Inferior parietal cortex (tissue), 1 donor: ENCODE measurements at regions not wholly inside any gene's neighbourhood (a gene's known extent, or its start where the extent isn't known, plus 50 kb on each side); places are given as distances from the start of the nearest gene placed in this dataset.
"Not testable (repeated sequence)": the region's sequence is repeated elsewhere in the genome, so short reads cannot be mapped to it uniquely, and the experiment has no call there.

ENCODE experiments used
- DNase-seq: peaks from one replicate; pipeline ENCODE4 v3.0.0-alpha.2; 2016; ENCODE audit errors: extremely low spot score

DNA sequence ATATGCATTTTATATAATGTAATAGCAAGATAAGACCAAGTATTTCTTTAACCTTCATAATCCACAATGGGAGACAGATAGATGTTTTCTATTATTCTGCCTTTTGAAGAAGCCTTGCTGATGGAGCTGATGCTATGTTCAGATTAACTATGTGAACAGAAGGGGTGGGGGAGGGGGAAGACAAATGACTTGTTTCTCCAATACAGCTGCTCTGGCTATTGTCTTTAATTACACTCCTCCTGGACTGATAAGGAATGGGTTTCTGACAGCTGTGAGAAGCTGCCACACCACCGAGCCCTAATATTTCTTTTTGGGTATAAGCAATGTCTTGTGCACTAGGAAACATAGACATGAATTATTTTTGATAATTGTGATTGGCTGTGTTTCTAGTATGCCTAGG lies 62.0 kb downstream of the CAVIN4 start:
- no peak for DNase-seq

DNA sequence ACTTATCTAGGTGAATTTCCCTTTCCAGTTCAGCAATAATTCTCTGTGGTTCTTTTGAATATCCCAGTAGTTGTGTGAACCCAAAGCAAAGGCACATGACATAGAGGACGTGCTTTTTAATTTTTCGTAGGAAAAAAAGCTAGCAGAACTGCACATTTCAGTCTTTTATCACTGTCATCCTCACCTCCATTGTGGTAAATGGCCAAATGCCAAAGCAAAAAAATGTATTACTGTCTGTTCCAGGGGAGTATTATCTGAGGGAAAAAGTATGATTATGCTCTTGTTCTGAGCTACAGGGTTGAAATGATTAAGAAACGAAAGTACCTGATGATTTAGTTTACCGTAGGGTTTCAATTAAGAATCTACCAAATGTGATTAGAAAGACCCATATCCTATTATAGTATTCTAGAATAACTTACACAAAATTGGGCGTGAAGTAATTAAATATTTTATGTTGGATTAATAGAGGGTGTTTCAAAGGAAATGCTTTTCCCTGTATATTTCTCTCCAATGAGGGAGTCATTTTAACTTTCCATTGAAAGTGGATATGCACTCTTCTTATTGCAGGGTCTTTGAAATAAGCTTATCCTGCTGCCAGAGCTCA lies 62.7 kb downstream of the CAVIN4 start:
- no peak for DNase-seq

DNA sequence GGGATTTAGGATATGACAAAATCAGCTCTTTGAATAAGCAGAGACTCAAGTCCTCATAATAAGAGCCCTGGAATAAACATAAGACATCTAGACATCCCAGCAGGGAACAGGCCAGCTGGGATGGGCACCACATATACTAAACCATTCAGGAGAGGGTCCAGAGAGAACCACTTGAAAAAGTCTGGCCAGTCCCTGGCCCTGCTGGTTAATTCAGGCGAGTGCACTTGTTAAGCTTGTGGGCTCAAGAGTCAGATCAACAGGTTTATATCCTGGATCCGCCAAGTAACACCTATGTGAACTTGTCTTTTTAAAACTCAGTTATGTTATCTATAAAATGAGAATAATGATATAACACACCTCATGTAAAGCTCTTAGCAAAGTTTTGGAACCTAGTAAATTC lies 63.3 kb downstream of the CAVIN4 start:
- DNase-seq: no peak

DNA sequence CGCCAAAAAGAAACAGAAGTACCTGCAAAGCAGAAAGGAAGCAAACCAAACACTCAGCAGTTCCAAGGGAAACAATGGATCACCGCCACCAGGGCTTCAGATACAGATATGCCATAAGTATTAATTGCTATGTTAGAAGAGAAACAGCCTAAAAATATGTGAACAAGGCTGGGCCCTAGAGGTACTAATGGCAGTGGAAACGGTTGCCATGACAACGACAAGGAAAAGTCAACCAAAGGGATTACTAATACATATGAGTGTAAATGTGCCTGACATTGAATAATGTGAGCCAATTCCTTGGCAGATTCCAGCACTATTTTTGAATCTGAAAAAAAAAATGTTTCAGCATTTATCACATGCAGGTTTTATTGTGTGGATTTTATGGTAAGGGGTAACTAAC lies 75.0 kb downstream of the CAVIN4 start:
- DNase-seq: no peak

DNA sequence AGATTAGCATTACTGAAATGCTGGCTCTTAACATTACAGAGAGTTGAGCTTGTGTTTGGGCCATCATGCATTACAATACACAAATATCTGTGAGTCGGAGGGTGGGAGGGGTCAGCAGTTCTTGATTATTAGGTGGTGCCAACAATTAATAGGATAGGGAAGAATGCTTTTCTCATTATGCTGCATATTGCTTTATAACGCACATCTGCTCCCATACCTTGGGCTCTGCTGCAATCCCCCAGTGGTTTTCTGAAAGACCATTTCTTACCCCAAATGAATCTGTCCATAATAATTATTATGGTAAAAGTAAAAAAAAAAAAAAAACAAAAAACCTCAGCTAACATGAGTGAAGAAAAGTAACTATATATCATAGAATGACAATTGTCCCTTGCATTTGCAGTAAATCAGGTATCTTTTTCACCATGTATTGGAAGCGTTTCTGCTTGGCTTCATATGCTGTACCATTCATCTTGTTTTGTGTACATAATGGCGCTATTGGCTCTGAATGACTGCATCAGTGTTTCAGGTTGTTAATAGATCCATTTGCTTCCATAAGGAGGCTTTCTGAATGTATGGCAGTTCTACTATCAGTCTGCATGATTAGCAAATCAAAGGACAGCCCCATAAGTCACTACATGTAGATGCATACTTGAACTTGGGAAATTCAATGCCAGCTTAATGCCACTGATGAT lies 75.9 kb downstream of the CAVIN4 start:
- DNase-seq: no peak

DNA sequence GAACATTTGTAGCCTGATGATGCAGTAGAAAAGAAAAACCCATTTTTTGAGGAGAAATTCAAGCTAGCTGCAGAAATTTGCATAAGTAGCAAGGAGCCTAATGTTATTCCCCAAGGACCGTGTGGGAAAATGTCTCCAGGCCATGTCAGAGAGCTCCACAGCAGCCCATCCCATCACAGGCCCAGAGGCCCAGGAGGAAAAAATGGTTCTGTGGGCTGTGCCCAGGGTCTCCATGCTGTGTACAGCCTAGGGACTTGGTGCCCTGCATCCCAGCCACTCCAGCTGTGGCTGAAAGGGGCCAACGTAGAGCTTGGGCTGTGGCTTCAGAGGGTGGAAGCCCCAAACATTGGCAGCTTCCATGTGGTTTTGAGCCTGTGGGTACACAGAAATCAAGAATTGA lies 79.0 kb downstream of the CAVIN4 start:
- not testable (repeated sequence) for DNase-seq

DNA sequence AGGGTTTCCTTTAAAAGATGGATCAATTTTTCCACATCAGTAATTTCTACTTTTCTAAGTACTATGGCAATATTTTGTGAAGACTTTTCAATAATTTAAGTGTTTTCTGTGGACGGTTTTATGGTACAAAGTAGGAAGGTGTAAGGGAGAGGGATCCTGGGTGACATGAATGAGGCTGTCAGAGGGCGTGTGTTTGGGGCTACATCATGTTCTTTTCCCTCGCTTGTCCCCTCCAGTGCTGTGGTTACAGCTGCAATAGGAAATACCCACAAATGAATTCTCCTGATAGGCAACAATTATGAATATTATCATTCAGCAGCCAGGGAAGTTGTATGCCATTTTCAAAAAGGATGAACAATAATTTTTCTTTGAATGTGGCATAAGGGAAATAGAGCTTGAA lies 83.8 kb downstream of the CAVIN4 start:
- no peak for DNase-seq

DNA sequence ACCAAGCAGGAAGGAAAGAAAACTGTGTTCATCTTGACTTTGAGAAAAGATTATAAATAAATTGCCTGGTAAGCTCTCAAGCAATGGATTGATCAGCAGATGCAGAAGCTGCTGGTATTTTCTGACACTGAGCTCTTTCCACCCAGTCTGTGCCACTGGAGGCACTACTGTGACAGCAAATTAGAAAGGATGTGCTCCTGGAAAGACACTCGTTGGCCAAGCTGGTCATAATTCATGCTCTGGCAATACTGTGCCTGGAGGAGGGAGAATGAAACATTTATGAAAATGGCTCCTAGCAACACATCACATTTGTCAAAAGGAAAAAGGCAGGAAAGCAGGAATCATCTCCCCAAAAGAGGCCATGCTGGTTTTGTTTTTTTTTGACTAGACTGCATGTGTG lies 84.2 kb downstream of the CAVIN4 start:
- no peak for DNase-seq

DNA sequence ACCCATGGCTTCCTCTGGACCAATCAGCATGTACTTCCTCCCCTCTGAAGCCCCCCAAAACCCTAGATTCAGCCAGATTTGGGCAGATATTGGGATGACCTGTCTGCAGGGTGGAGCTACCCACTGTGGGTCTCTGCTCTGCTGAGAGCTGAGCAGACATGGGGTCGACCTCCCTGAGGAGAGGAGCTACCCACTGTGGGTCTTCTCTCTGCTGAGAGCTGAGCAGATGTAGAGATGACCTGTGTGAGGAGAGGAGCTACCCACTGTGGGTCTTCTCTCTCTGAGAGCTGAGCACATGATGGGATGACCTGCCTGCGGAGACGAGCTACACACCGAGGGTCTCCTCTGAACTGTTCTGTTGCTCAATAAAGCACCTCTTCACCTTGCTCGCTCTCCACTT lies 89.6 kb downstream of the CAVIN4 start:
- no peak for DNase-seq

DNA sequence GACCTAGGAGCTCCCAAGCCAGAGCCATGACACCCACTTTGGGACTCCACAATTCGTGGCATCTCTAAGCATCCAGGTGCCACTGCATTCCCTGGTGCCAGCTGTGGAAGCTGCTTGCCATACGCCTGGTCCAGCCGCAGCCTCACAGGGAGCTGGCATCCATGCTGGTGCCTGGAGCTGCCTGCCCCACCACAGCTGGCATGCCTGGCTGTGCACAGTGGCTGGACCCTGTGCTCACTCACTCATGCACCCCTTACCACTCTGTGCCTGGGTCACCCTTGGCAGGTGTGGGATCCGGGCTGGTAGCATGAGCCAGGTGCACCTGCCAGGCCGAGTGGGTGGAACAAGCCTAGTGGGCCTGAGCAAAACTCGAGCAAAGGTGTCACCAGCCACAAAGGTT lies 90.1 kb downstream of the CAVIN4 start:
- no peak for DNase-seq

DNA sequence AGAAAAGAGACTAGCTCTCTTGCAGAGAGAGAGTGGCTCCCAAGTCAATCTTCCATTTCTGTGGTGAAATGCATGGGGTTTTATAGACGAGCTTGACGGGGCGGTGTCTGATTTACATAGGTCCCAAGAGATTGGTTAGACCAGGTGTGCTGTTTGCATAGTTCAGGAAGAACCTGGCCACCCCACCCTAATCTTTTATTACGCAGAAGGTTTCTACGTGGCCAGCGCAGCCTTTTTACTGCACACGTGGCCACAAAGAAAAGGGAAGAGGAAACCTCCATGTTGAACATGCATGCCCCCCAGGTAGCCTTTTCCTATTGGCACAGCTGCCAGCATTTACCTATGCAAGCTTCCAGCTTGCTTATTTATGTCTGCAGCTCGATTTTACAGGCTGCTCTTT lies 92.1 kb downstream of the CAVIN4 start:
- DNase-seq: no peak

DNA sequence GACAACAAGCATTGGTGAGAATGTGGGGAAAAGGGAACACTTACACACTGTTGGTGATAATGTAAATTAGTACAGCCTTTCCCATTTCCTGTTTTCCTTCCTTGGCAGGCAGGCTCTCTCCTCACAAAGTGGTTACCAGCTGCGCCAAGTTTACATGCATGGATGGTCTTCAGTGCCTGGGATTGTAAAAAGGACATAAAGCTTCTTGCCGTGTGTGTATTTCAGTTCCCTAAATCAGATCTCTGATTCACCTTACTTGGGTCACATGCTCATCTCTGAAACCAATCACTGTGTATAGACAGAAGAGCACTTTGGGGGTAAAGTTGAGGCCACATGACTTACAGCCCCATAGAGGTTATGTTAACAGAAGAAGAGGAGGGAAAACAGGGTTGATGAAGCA lies 92.8 kb downstream of the CAVIN4 start:
- no peak for DNase-seq

DNA sequence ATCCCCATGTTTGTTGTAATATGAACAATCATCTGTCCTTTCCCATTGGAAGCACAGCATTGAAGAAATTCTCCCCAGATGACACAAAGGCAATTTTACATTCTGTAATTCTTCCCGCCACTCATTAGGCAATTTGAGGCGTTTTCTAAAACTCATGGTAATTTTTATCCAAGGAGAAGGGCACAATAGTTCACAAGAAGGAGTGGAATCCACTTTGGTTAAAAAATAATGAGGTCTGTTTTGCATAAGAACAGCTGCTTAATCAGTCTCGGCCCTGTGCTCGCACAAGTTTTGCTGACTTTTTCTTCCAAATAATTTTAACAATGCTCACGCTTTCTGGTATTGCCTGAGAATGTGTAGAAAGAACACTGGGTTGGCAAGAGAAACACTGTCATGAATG lies 94.0 kb downstream of the CAVIN4 start:
- DNase-seq: no peak

DNA sequence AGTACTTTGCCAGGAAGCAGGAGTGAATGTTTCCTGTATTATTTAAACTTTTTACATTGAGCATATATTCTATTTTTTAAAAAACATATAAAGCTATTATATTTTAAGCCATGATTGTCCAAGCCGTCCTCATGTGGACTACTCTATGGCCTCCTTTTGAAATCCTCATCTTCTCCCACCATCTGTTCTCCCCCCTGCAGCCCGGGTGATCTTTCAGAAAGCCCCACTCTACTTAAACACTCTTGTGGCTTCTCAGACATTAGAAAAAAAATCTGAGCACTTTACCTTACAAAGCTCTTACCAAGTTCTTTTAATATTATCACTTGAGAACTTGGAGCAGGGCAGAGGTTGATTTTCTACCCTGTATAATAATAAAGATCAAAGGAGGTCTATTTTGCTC lies 95.4 kb downstream of the CAVIN4 start:
- DNase-seq: no peak

DNA sequence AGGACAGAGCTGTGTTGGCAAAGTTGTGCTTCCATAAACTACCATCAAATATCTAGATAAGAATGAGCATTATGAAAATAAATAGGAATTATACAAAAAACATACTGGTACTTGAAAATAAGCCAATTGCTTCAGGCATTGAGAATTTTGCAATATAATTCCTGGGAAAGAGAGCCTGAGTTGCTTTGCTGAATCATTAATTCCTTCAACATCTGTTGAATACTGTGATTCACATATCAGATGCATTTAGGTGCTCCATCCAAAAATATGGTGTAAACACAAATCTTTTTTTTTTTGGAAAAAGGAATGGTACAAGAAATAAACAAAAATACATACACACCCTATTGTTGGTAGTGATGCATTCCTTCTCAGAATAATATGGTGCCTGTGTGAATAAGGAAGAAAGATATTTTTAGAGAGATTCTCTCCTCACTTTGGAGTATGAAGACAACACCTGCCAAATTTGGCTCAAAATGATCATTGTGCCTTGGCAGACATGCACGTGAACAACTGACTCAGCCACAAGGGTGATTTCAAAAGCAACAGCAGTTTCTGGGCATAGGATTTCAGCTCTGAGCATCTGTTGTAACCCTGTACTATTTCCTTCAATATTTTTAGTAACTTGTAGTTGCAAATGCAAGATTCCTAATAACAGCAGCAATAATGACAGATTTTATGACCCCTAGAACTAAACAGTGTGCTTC lies 96.7 kb downstream of the CAVIN4 start:
- DNase-seq: peak; percentile 26

DNA sequence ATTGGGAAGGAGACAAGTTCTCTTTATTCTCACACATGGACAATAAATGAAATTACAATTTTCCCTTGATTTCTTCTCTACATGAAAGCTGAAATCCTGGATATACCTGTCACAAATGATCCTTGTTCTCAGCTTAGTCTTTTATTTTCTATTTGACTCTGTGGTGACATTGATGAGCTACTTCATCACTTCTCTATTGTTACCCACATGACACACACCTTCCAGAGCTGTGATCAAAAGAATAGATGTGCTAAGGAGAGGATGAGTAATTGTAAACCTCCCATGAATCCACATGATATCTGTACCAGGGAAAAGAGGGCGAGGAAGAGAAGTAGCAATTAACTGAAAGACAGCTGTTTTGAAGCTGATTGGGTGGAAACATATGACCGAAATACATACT lies 102.0 kb downstream of the CAVIN4 start:
- no peak for DNase-seq

DNA sequence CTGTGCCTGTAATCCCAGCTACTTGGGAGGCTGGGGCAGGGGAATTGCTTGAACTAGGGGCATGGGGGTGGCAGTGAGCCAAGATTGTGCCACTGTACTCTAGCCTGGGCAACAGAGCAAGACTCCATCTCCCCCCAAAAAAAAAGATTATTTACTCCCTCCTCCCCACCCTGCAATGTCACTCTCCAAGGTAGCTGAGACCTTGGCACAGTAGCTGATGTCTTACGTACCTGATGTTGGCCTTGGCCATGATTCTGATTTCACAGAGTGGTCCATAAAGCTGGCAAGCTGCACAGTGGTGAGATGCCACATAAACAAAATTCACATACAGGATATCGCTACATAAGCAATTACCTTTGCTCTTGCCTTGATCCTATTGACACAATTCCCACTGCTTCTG lies 108.5 kb downstream of the CAVIN4 start:
- no peak for DNase-seq

DNA sequence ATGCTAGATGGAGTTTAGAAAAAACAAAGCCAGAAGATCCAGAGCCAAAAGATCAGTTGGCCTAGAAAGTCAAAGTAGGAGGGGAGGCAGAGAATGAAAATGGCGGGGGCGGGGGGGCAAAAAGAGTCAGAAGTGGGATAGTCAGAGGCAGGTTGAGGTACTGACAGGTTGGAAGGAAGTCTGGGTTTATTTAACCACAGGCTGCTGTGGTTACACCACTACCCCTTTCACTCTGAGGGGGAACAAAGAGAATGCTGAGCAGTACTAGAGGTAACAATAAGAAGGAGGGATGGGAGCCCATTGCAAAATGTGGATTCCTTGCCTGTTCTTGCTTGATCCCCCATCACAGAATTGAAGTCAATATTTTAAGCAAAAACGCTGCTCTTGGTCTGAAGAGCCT lies 111.8 kb downstream of the CAVIN4 start:
- DNase-seq: no peak

DNA sequence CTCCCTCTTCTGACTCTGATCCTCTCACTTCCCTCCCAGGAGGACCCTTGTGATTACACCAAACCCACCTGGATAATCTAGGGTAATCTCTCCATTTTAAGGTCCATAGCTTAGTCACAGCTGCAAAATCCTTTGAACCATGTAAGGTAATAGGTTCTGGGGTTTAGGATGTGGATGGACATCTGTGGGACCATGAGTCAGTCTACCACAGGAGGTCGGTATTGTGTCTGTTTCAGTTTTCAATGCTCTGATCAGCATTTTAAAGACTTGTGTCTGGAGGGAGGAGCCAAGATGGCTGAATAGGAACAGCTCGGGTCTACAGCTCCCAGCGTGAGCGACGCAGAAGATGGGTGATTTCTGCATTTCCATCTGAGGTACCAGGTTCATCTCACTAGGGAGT lies 112.6 kb downstream of the CAVIN4 start:
- DNase-seq: no peak

DNA sequence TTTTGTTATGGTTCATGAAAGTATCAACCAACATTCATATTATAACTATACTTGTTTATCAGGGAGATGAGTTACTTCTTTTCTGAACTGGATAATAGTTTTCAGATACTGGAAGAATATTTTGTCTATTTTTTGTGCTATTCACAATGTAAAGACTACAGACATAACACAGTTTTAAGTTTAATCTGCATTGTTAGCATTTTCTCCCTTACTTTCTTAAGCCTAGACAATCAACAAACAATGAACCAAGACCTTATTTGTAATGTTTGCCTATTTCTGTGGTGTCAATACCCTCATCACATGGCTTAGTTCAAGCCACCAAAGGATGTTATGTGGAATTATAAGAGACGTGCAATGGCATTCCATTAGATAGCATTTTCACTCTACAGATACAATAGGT lies 119.5 kb downstream of the CAVIN4 start:
- DNase-seq: no peak

DNA sequence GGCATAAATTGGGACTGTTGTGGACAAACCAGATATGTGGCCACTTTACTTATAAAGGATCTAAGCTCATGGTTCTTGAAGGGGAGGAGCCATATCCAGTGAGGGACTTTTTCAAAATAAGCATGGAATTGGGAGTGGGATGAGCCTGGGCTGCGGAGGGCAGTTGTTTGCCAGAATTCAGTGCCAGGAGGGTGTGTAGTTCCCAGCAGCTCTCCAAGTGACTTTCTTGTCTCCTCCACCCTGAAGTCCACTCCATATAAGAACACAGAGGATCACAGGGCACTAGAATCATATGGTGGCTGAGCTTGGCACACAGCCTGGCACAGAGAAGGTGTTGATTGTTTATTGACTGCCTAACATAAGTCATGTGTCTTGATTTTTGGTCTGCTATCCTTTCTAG lies 121.1 kb downstream of the CAVIN4 start:
- DNase-seq: no peak

DNA sequence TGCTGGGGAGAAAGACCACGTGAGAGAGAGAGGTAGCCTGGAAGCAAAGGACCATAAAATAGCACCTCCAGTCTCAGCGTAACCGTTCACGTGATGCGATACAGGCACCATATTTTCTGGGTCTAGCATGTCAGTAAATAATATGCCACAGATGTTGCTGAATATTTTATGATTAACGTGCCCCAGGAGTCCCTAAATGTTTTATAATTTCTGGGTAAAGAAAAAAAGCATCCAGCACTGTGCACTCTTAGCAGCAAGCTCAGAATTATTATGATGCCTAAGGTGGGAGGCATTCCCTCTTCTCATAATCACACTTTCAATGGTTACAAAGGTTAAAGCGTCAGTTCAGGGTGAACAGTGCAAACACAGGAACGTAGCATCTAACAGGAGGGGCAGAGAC lies 121.8 kb downstream of the CAVIN4 start:
- no peak for DNase-seq

DNA sequence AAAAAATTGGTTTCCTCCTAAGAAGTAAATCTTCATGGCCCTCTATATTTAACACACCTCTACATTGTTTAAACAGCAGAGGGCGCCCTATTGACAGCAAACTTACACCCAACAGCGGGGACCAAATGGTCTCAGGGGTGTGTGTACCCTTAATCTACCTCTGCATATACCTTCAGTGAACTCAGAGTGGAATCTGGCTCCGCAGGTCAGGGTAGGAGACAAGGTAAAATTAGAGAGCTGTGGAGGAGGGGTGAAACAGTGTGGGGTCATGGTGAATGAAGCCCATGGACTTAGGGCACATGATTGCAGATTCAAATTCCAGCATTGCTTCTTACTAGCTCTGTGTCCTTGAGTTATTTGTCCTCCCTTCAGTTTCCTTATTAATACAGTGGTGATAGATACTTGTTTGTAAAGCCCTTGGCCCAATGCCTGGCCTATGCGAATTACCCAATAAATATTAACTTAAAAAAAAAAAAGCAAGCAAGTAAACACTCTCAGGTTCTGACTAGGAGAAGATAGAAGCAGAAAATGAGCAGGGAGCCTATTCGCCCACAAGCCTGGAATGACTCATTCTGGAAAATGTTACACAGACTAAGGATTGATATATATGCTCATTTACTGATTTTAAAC lies 122.9 kb downstream of the CAVIN4 start:
- DNase-seq: peak; percentile 19
